ENCODE measurements at regions not wholly inside any gene's neighbourhood (a gene's known extent, or its start where the extent isn't known, plus 50 kb on each side); places are given as distances from the start of the nearest gene placed in this dataset.
"Not testable (repeated sequence)": the region's sequence is repeated elsewhere in the genome, so short reads cannot be mapped to it uniquely, and the experiment has no call there.

- TF ChIP-seq SPI1, POLR2AphosphoS5 (IDR thresholded peaks at IDR 0.05; ENCODE audit: low read depth, low read length): not testable (repeated sequence)
Observed at GRCh38 chr15:69928890-69929289, 168.8 kb downstream of the TLE3 start.
